HG02623 (cell line): ENCODE measurements at regions not wholly inside any gene's neighbourhood (a gene's known extent, or its start where the extent isn't known, plus 50 kb on each side); places are given as distances from the start of the nearest gene placed in this dataset.
"Not testable (repeated sequence)": the region's sequence is repeated elsewhere in the genome, so short reads cannot be mapped to it uniquely, and the experiment has no call there.

Source experiments
- ATAC-seq: cut with Tn5 transposase; IDR thresholded peaks from one replicate; pipeline ENCODE4 v1.9.1; 2021; ENCODE audit warnings: moderate library complexity; ENCODE audit not compliant: unreplicated experiment

- ATAC-seq = no peak
Measured at GRCh38 chr7:92924800-92925199, 88.4 kb upstream of the CDK6 start.

- ATAC-seq = no peak
Measured at GRCh38 chr7:92917230-92917629, 80.9 kb upstream of the CDK6 start.

- no peak for ATAC-seq
Measured at GRCh38 chr7:92916770-92917224, 80.4 kb upstream of the CDK6 start.

GRCh38 chr7:92915348-92915747, 79.0 kb upstream of the CDK6 start:
- no peak for ATAC-seq

- ATAC-seq = no peak
Measured at GRCh38 chr7:92914645-92915044, 78.3 kb upstream of the CDK6 start.

- ATAC-seq = no peak
Measured at GRCh38 chr7:92913849-92914248, 77.5 kb upstream of the CDK6 start.

GRCh38 chr7:92910976-92911375, 74.6 kb upstream of the CDK6 start:
- ATAC-seq = no peak

GRCh38 chr7:92909686-92910475, 73.5 kb upstream of the CDK6 start:
- no peak for ATAC-seq

GRCh38 chr7:92904244-92905131, 68.1 kb upstream of the CDK6 start:
- ATAC-seq = peak; percentile 98

GRCh38 chr7:92898798-92899197, 62.4 kb upstream of the CDK6 start:
- no peak for ATAC-seq

GRCh38 chr7:92894857-92895256, 58.5 kb upstream of the CDK6 start:
- ATAC-seq = not testable (repeated sequence)

- no peak for ATAC-seq
Measured at GRCh38 chr7:92889081-92889480, 52.7 kb upstream of the CDK6 start.
